Tibial nerve (tissue), 4 donors: ENCODE measurements at regions not wholly inside any gene's neighbourhood (a gene's known extent, or its start where the extent isn't known, plus 50 kb on each side); places are given as distances from the start of the nearest gene placed in this dataset.

Experiments used
- EP300 ChIP-seq, 2 donors: sonication (generic); formaldehyde crosslinking; IDR thresholded peaks; one replicate each; pipeline ENCODE4 v1.6.1; 2017; ENCODE audit warnings: antibody characterized with exemption in 2 of 2, mild to moderate bottlenecking in 1 of 2
- POLR2A ChIP-seq, 2 donors: fragments of 450-650 bp; IDR thresholded peaks; one replicate each; pipeline ENCODE4 v1.6.1; 2017; ENCODE audit warnings: antibody characterized with exemption in 2 of 2, mild to moderate bottlenecking in 2 of 2, moderate library complexity in 2 of 2
- TF ChIP-seq, protein P1 (sequence below), 5 experiments: fragments of 200-600 bp in 3 of 5; fragments of 450-650 bp in 2 of 5; sonication (generic) in 3 of 5; IDR thresholded peaks; one replicate each; pipeline ENCODE4 v1.5.1; 2016 to 2019; ENCODE audit warnings: antibody characterized with exemption in 5 of 5, mild to moderate bottlenecking in 3 of 5, moderate library complexity in 2 of 5

DNA sequence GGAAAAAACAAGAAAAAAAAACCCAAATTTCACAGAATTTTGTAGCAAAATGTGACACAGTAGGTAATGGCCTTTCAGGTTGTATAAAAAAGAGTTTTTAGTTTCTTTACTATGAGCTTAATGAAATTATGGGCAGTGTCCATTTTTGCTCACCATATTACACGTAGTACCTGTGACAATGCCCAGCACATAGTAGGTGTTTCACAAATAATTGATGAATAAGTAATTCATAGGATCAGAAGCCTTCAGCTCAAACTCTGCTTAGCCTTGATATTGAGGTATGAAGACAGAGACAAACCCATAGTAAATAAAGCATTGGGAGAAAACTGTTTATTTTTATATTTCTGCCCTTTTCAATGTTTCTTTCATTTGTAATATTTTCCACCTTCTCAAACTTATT lies 97.2 kb downstream of the LHX9 start:
- TF ChIP-seq, protein P1, sequence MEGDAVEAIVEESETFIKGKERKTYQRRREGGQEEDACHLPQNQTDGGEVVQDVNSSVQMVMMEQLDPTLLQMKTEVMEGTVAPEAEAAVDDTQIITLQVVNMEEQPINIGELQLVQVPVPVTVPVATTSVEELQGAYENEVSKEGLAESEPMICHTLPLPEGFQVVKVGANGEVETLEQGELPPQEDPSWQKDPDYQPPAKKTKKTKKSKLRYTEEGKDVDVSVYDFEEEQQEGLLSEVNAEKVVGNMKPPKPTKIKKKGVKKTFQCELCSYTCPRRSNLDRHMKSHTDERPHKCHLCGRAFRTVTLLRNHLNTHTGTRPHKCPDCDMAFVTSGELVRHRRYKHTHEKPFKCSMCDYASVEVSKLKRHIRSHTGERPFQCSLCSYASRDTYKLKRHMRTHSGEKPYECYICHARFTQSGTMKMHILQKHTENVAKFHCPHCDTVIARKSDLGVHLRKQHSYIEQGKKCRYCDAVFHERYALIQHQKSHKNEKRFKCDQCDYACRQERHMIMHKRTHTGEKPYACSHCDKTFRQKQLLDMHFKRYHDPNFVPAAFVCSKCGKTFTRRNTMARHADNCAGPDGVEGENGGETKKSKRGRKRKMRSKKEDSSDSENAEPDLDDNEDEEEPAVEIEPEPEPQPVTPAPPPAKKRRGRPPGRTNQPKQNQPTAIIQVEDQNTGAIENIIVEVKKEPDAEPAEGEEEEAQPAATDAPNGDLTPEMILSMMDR (IDR thresholded peaks at IDR 0.05) = no peak
- TF ChIP-seq POLR2A (IDR thresholded peaks at IDR 0.05) (no peak), EP300 (IDR thresholded peaks at IDR 0.05) (no peak)
